Suprapubic skin (tissue), 4 donors: ENCODE measurements at regions not wholly inside any gene's neighbourhood (a gene's known extent, or its start where the extent isn't known, plus 50 kb on each side); places are given as distances from the start of the nearest gene placed in this dataset.

Source experiments
- CTCF ChIP-seq, 2 donors: fragments of 200-600 bp in 1 of 2; fragments of 450-650 bp in 1 of 2; sonication (generic) in 1 of 2; IDR thresholded peaks; one replicate each; pipeline ENCODE4 v1.5.1; 2016 to 2019; ENCODE audit warnings: antibody characterized with exemption in 2 of 2, mild to moderate bottlenecking in 1 of 2, moderate library complexity in 1 of 2
- EP300 ChIP-seq: sonication (generic); formaldehyde crosslinking; IDR thresholded peaks from one replicate; pipeline ENCODE4 v1.6.1; 2017; ENCODE audit warnings: antibody characterized with exemption
- POLR2A ChIP-seq, 2 donors: fragments of 450-650 bp; IDR thresholded peaks; one replicate each; pipeline ENCODE4 v1.6.1; 2017; ENCODE audit warnings: antibody characterized with exemption in 2 of 2, mild to moderate bottlenecking in 2 of 2, moderate library complexity in 2 of 2
- POLR2AphosphoS5 ChIP-seq, 3 donors: sonication (generic); formaldehyde crosslinking; IDR thresholded peaks; one replicate each; pipeline ENCODE4 v1.6.1; 2017; ENCODE audit warnings: antibody characterized with exemption in 3 of 3

- TF ChIP-seq CTCF (IDR thresholded peaks at IDR 0.05), result no peak
- no peak for TF ChIP-seq POLR2A (IDR thresholded peaks at IDR 0.05)
- no peak for TF ChIP-seq EP300
- no peak for TF ChIP-seq POLR2AphosphoS5 (IDR thresholded peaks at IDR 0.05)
These were observed 278.9 kb upstream of the SOX5 start for GRCh38 chr12:24228371-24228770.
